Testis (tissue), 2 donors: ENCODE measurements at regions not wholly inside any gene's neighbourhood (a gene's known extent, or its start where the extent isn't known, plus 50 kb on each side); places are given as distances from the start of the nearest gene placed in this dataset.

Experiments
- DNase-seq: peaks from one replicate; pipeline ENCODE4 v3.0.0-alpha.2; 2019
- H3K27ac ChIP-seq, 2 donors: fragments of 200-600 bp; sonication (generic); one replicate each; pipeline ENCODE4 v1.5.1; 2019
- H3K27me3 ChIP-seq: fragments of 200-600 bp; sonication (generic); one replicate; pipeline ENCODE4 v1.5.1; 2019
- H3K36me3 ChIP-seq: fragments of 200-600 bp; sonication (generic); one replicate; pipeline ENCODE4 v1.5.1; 2017; ENCODE audit warnings: low read depth; ENCODE audit errors: missing control alignments
- H3K4me1 ChIP-seq: fragments of 200-600 bp; sonication (generic); one replicate; pipeline ENCODE4 v1.5.1; 2019
- H3K4me3 ChIP-seq, 2 donors: fragments of 200-600 bp; sonication (generic); one replicate each; pipeline ENCODE4 v1.5.1; 2017 to 2019
- H3K9me3 ChIP-seq: fragments of 200-600 bp; sonication (generic); one replicate; pipeline ENCODE4 v1.5.1; 2017
- POLR2A ChIP-seq: fragments of 450-650 bp; IDR thresholded peaks from one replicate; pipeline ENCODE4 v1.6.1; 2017; ENCODE audit warnings: antibody characterized with exemption, mild to moderate bottlenecking, moderate library complexity
- WGBS, 2 donors: methylation state at CpG; one replicate each; pipeline ENCODE4 v1.1.5; 2018; 5-methylcytosine and 5-hydroxymethylcytosine counted together
- intact Hi-C: fragments of 100-400 bp; cut with DNase I; formaldehyde crosslinking; loops from one replicate; pipeline ENCODE4 v1.15.1; 2023; ENCODE audit warnings: low total_unique reads
- TF ChIP-seq, protein P1 (sequence below), 3 experiments: fragments of 450-650 bp in 2 of 3; fragments of 200-600 bp in 1 of 3; sonication (generic) in 1 of 3; IDR thresholded peaks; one replicate each; pipeline ENCODE4 v1.5.1; 2016 to 2019; ENCODE audit warnings: antibody characterized with exemption in 3 of 3, mild to moderate bottlenecking in 2 of 3, moderate library complexity in 1 of 3

DNA sequence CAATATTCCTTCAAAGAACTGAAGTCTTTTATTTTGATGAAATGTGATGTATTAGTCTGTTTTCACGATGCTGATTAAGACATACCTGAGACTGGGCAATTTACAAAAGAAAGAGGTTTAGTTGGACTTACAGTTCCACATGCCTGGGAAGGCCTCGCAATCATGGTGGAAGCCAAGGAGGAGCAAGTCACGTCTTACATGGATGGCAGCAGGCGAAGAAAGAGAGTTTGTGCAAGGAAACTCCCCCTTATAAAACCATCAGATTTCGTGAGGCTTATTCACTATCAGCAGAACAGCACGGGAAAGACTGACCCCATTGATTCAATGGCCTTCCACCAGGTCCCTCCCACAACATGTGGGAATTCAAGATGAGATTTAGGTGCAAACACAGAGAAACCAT lies 750.3 kb upstream of the KCND2 start:
- 79 to 87% methylated on average over 6 of the region's 6 CpGs for WGBS, 2 donors
- Histone ChIP-seq H3K36me3 (no peaks in the 10 kb centered on the region), H3K9me3 (no peaks in the 10 kb centered on the region), H3K4me1 (no peaks in the 10 kb centered on the region), H3K4me3 (no peak overlapping the region), H3K27ac (no peak overlapping the region), H3K27me3 (no peaks in the 10 kb centered on the region)
- no peak for TF ChIP-seq POLR2A
- TF ChIP-seq, protein P1, sequence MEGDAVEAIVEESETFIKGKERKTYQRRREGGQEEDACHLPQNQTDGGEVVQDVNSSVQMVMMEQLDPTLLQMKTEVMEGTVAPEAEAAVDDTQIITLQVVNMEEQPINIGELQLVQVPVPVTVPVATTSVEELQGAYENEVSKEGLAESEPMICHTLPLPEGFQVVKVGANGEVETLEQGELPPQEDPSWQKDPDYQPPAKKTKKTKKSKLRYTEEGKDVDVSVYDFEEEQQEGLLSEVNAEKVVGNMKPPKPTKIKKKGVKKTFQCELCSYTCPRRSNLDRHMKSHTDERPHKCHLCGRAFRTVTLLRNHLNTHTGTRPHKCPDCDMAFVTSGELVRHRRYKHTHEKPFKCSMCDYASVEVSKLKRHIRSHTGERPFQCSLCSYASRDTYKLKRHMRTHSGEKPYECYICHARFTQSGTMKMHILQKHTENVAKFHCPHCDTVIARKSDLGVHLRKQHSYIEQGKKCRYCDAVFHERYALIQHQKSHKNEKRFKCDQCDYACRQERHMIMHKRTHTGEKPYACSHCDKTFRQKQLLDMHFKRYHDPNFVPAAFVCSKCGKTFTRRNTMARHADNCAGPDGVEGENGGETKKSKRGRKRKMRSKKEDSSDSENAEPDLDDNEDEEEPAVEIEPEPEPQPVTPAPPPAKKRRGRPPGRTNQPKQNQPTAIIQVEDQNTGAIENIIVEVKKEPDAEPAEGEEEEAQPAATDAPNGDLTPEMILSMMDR (IDR thresholded peaks at IDR 0.05), result no peak
- intact Hi-C loops, result no loop called here
- DNase-seq, result no peak

DNA sequence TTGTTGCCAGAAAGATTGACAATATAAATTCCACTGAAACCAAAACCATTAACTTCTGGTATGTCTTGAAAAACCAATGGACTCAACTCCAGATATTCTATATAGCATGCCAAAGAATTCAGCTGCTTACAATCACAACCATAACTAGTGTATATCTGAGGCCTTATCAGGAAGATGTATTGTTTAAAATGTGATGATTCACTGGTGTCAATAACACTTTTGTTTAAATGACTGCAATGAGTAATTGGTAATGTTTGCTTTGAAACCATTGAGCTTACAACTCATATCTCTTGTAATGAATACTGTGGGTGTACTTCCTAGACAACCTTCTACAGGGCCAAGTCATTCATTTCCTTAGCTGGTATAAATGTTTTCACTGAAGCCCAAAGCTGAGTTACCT lies 727.9 kb upstream of the KCND2 start:
- Histone ChIP-seq H3K4me1 (no peaks in the 10 kb centered on the region), H3K27ac (no peak overlapping the region), H3K27me3 (no peaks in the 10 kb centered on the region), H3K9me3 (no peaks in the 10 kb centered on the region), H3K4me3 (no peak overlapping the region), H3K36me3 (no peaks in the 10 kb centered on the region)
- no peak for DNase-seq
- no peak for TF ChIP-seq POLR2A
- TF ChIP-seq, protein P1 (IDR thresholded peaks at IDR 0.05), result no peak
- intact Hi-C loops, result no loop called here

DNA sequence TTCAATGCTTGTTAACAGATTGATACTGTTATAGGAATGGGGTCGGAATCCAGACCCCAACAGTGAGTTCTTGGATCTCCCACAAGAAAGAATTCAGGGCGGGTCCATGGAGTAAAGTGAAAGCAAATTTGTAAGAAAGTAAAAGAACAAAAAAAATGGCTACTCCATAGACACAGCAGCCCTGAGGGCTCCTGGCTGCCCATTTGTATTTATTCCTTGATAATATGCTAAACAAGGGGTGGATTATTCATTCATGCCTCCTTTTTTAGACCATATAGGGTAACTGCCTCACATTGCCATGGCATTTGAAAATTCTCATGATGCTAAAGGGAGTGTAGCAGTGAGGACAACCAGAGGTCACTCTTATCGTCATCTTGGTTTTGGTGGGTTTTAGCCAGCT lies 717.2 kb upstream of the KCND2 start:
- DNase-seq, result no peak
- Histone ChIP-seq H3K27me3 (no peaks in the 10 kb centered on the region), H3K27ac (no peak overlapping the region), H3K36me3 (no peaks in the 10 kb centered on the region), H3K9me3 (no peaks in the 10 kb centered on the region), H3K4me3 (no peak overlapping the region), H3K4me1 (no peaks in the 10 kb centered on the region)
- intact Hi-C loops, result no loop called here
- no peak for TF ChIP-seq POLR2A
- TF ChIP-seq, protein P1 (IDR thresholded peaks at IDR 0.05), result no peak
- WGBS, 2 donors, result 70% methylated on average over 3 of the region's 3 CpGs

DNA sequence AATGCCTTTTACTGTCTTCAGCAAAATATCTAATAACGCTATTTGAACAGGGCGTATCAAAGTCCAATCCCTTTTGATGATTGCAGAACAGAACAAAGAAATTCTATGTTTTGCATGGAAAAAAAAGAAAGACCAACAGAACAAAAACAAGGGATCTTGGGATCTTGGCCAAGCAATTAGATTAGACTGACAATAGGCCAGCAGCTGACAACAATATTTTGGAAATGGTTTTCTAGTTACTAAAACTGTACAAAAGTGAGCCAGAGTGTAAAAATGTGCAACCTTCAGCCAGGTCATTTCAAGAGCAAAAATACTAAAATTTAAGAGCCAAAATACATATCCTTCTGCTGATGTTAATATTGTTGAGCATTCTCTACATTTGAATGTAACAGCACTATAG lies 716.5 kb upstream of the KCND2 start:
- no peaks in the 10 kb centered on the region for H3K36me3 ChIP-seq
- H3K27me3 ChIP-seq, result no peaks in the 10 kb centered on the region
- WGBS, 2 donors, result 66 to 68% methylated on average over 2 of the region's 2 CpGs
- no peak for DNase-seq
- TF ChIP-seq, protein P1 (IDR thresholded peaks at IDR 0.05), result no peak
- TF ChIP-seq POLR2A, result no peak
- no peaks in the 10 kb centered on the region for H3K9me3 ChIP-seq
- intact Hi-C loops, result no loop called here
- H3K4me1 ChIP-seq, result no peaks in the 10 kb centered on the region
- no peak overlapping the region for H3K27ac ChIP-seq
- H3K4me3 ChIP-seq, result no peak overlapping the region

DNA sequence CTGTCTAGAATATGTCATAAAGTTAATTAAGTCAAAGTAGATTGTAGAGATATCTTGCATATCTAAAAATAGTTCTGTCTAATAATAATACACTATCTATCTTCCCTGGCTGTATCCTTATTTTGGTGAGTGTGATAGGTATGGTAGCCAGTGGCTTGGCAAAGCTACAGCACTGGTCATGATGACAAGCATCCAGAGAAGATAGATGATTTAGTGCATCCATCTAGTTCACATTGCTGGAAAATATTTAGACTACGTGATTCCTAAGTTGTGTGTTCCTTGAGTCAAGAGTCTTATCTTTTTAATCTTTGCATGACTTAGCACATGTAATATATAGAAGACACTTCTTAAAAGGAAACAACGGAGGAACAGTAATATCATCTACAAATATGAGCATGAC lies 711.2 kb upstream of the KCND2 start:
- no peak for TF ChIP-seq POLR2A
- TF ChIP-seq, protein P1 (IDR thresholded peaks at IDR 0.05), result no peak
- H3K27me3 ChIP-seq, result no peaks in the 10 kb centered on the region
- H3K27ac ChIP-seq, result no peak overlapping the region
- WGBS, 2 donors, result 90 to 91% methylated on average over 2 of the region's 2 CpGs
- H3K4me3 ChIP-seq, result no peak overlapping the region
- DNase-seq, result no peak
- intact Hi-C loops, result no loop called here
- H3K36me3 ChIP-seq, result no peaks in the 10 kb centered on the region
- no peaks in the 10 kb centered on the region for H3K9me3 ChIP-seq
- H3K4me1 ChIP-seq, result no peaks in the 10 kb centered on the region
